Activated CD4-positive, alpha-beta T cell treated with anti-CD3 and anti-CD28 coated beads, Interleukin-2, amount 10 ng/mL, durations not matched to agents 7 days and 5 days (primary cell): ENCODE measurements at regions not wholly inside any gene's neighbourhood (a gene's known extent, or its start where the extent isn't known, plus 50 kb on each side); places are given as distances from the start of the nearest gene placed in this dataset.

Source experiments
- CTCF ChIA-PET: fragments of 350-600 bp; sonication (Branson Sonifier 250); formaldehyde crosslinking; loops from one replicate; lab custom pipeline; 2021; ENCODE audit warnings: antibody characterized with exemption; lab: Charles Lee
- POLR2A ChIA-PET: fragments of 350-600 bp; sonication (Branson Sonifier 250); formaldehyde crosslinking; loops from one replicate; lab custom pipeline; 2021; ENCODE audit warnings: antibody characterized with exemption; lab: Charles Lee
- DNase-seq: peaks from one replicate; pipeline ENCODE4 v3.0.0-alpha.2; 2020
- H3K27ac Mint-ChIP-seq: one replicate; pipeline ENCODE4 v1.8.0; 2021; ENCODE audit warnings: mild to moderate bottlenecking, moderate library complexity, mixed read lengths
- H3K27me3 Mint-ChIP-seq: one replicate; pipeline ENCODE4 v1.8.0; 2021; ENCODE audit warnings: mixed read lengths
- H3K36me3 Mint-ChIP-seq: one replicate; pipeline ENCODE4 v1.8.0; 2021; ENCODE audit warnings: low read depth, mixed read lengths
- H3K4me1 Mint-ChIP-seq: one replicate; pipeline ENCODE4 v1.8.0; 2021; ENCODE audit warnings: mixed read lengths
- H3K4me3 Mint-ChIP-seq: one replicate; pipeline ENCODE4 v1.8.0; 2021; ENCODE audit warnings: mild to moderate bottlenecking, moderate library complexity, mixed read lengths
- H3K9me3 Mint-ChIP-seq: one replicate; pipeline ENCODE4 v1.8.0; 2021; ENCODE audit warnings: mixed read lengths

- Mint-ChIP-seq H3K9me3 (no peaks in the 10 kb centered on the region), H3K4me1 (no peaks in the 10 kb centered on the region), H3K27ac (no peak overlapping the region), H3K36me3 (no peaks in the 10 kb centered on the region), H3K4me3 (no peak overlapping the region), H3K27me3 (no peaks in the 10 kb centered on the region)
- no peak for DNase-seq
- CTCF ChIA-PET = no interaction called here
- POLR2A ChIA-PET = no interaction called here
Observed at GRCh38 chr3:177830411-177830849, 633.1 kb upstream of the TBL1XR1 start.

DNA sequence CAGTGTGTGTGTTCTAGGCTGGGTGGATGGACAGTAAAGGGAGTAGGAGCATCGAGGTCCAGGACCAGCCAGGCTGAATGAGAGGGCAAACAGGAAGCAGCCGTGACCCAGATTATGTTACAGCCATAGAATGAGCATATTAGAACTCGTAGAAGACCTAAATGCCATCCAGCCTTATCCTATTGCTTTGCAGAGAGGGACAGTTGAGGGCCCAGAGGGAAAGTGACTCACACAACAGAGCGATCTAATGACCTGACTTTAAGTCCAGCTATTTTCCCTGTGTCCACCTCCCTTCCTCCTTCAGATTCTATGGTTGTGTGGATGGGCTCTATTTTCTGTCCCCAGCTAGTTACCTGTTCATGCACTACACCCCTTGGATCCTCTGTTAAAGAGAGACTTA is 634.1 kb upstream of the TBL1XR1 start:
- DNase-seq = no peak
- H3K4me3 Mint-ChIP-seq = no peak overlapping the region
- H3K36me3 Mint-ChIP-seq = no peaks in the 10 kb centered on the region
- no peak overlapping the region for H3K27ac Mint-ChIP-seq
- CTCF ChIA-PET = no interaction called here
- no peaks in the 10 kb centered on the region for H3K4me1 Mint-ChIP-seq
- no peaks in the 10 kb centered on the region for H3K27me3 Mint-ChIP-seq
- POLR2A ChIA-PET = no interaction called here
- H3K9me3 Mint-ChIP-seq = no peaks in the 10 kb centered on the region

DNA sequence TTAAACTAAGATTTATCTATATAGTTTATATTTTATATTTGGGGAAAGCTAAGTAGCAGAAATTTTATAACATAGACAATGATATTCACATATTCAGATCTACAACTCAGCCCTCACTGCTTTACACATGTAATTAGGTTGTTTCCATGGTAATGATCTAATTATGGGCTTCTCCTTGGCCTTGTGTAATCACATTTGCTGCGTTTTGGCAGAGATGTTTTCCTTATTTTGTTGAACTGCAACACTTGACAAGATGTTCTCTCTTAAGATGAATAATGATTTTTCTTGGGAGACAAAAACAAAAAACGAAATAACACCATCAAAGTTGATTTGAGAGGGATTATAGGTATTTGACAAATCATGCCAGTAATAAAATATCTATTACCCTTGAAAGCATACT is 635.6 kb upstream of the TBL1XR1 start:
- Mint-ChIP-seq H3K9me3 (no peaks in the 10 kb centered on the region), H3K36me3 (no peaks in the 10 kb centered on the region), H3K4me1 (no peaks in the 10 kb centered on the region), H3K27me3 (no peaks in the 10 kb centered on the region), H3K4me3 (no peak overlapping the region), H3K27ac (no peak overlapping the region)
- ChIA-PET POLR2A (no interaction called here), CTCF (interaction anchor here (0.7 kb wide), 1 partner anchor 9 kb away, joined by 3 read pairs; no protein-coding TSS in a partner anchor)
- DNase-seq = no peak

- POLR2A ChIA-PET = no interaction called here
- H3K36me3 Mint-ChIP-seq = no peaks in the 10 kb centered on the region
Observed at GRCh38 chr3:177833332-177833731, 636.0 kb upstream of the TBL1XR1 start.

GRCh38 chr3:177835008-177835407 is 637.7 kb upstream of the TBL1XR1 start:
- Mint-ChIP-seq H3K4me1 (no peaks in the 10 kb centered on the region), H3K9me3 (no peaks in the 10 kb centered on the region), H3K36me3 (no peaks in the 10 kb centered on the region), H3K27ac (no peak overlapping the region), H3K4me3 (no peak overlapping the region), H3K27me3 (no peaks in the 10 kb centered on the region)
- ChIA-PET CTCF (no interaction called here), POLR2A (no interaction called here)
- no peak for DNase-seq

More at GRCh38 chr3:177833332-177833731, 636.0 kb upstream of the TBL1XR1 start:
- Mint-ChIP-seq H3K9me3 (no peaks in the 10 kb centered on the region), H3K4me1 (no peaks in the 10 kb centered on the region), H3K27me3 (no peaks in the 10 kb centered on the region), H3K4me3 (no peak overlapping the region), H3K27ac (no peak overlapping the region)
- DNase-seq = no peak
- CTCF ChIA-PET = interaction anchor here (0.7 kb wide), 1 partner anchor 10 kb away, joined by 3 read pairs; no protein-coding TSS in a partner anchor

DNA sequence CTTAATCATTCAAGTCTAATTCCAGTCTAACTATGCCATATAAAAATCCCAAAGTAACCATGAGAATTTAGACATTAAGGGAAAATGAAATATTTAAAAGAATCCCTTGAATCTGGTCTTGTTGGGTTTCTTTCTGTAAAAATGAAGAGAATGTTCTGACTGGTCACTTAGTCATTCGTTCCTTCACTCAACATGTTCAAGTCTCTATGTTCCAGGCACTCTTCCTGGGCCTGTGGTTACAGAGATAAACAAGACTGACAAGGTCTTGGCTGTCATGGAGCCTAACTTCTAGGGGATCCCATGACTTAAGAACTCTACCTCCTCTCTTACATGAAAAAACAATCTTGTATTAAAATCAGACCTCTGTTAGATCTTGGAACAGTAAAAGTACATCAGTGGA is 638.6 kb upstream of the TBL1XR1 start:
- Mint-ChIP-seq H3K4me1 (no peaks in the 10 kb centered on the region), H3K27ac (no peak overlapping the region), H3K4me3 (no peak overlapping the region), H3K9me3 (no peaks in the 10 kb centered on the region), H3K36me3 (no peaks in the 10 kb centered on the region), H3K27me3 (no peaks in the 10 kb centered on the region)
- DNase-seq = no peak
- ChIA-PET CTCF (no interaction called here), POLR2A (no interaction called here)

GRCh38 chr3:177836671-177837070 is 639.4 kb upstream of the TBL1XR1 start:
- no peak for DNase-seq
- no peak overlapping the region for H3K4me3 Mint-ChIP-seq
- H3K27me3 Mint-ChIP-seq = no peaks in the 10 kb centered on the region
- no peaks in the 10 kb centered on the region for H3K36me3 Mint-ChIP-seq
- no peaks in the 10 kb centered on the region for H3K9me3 Mint-ChIP-seq
- H3K4me1 Mint-ChIP-seq = no peaks in the 10 kb centered on the region
- ChIA-PET POLR2A (no interaction called here), CTCF (no interaction called here)
- H3K27ac Mint-ChIP-seq = no peak overlapping the region

- ChIA-PET CTCF (no interaction called here), POLR2A (no interaction called here)
- H3K9me3 Mint-ChIP-seq = no peaks in the 10 kb centered on the region
- H3K4me3 Mint-ChIP-seq = no peak overlapping the region
- H3K27ac Mint-ChIP-seq = no peak overlapping the region
- H3K27me3 Mint-ChIP-seq = no peaks in the 10 kb centered on the region
- DNase-seq = no peak
- H3K36me3 Mint-ChIP-seq = no peaks in the 10 kb centered on the region
- H3K4me1 Mint-ChIP-seq = no peaks in the 10 kb centered on the region
Observed at GRCh38 chr3:177837951-177838655, 640.8 kb upstream of the TBL1XR1 start.

DNA sequence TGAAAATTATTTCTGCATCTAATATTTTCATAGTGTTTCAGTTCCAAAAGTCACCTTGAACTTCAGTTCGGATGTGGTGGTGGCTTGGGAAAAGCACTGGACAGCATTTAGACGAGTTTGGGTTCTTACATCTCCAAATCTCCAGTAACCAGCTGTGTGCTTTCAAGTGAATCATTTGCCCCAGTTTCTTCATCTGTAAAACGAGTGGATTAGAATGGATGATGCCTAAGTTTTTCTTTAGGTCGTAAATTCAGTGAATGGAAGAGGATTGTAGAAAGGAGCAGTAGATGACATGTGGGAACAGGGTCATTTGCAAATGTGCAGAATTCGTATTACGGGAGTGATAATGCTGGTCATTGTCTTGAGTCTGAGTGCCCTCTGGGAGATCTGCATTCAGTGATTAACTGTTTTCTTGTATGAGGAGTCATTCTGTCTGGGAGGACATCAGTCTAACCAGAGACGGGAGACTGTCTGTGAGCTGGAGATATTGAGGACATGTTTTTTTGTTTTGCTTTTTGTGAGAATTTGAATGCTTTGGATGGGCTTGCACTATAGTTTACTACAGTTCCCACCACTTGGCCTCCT is 641.6 kb upstream of the TBL1XR1 start:
- Mint-ChIP-seq H3K27ac (no peak overlapping the region), H3K36me3 (no peaks in the 10 kb centered on the region), H3K27me3 (no peaks in the 10 kb centered on the region), H3K9me3 (no peaks in the 10 kb centered on the region), H3K4me1 (no peaks in the 10 kb centered on the region), H3K4me3 (no peak overlapping the region)
- ChIA-PET POLR2A (no interaction called here), CTCF (no interaction called here)
- DNase-seq = no peak

- Mint-ChIP-seq H3K27me3 (no peaks in the 10 kb centered on the region), H3K4me1 (no peaks in the 10 kb centered on the region), H3K4me3 (no peak overlapping the region), H3K36me3 (no peaks in the 10 kb centered on the region), H3K27ac (no peak overlapping the region), H3K9me3 (no peaks in the 10 kb centered on the region)
- ChIA-PET CTCF (no interaction called here), POLR2A (no interaction called here)
- no peak for DNase-seq
Observed at GRCh38 chr3:177842302-177842701, 645.0 kb upstream of the TBL1XR1 start.

DNA sequence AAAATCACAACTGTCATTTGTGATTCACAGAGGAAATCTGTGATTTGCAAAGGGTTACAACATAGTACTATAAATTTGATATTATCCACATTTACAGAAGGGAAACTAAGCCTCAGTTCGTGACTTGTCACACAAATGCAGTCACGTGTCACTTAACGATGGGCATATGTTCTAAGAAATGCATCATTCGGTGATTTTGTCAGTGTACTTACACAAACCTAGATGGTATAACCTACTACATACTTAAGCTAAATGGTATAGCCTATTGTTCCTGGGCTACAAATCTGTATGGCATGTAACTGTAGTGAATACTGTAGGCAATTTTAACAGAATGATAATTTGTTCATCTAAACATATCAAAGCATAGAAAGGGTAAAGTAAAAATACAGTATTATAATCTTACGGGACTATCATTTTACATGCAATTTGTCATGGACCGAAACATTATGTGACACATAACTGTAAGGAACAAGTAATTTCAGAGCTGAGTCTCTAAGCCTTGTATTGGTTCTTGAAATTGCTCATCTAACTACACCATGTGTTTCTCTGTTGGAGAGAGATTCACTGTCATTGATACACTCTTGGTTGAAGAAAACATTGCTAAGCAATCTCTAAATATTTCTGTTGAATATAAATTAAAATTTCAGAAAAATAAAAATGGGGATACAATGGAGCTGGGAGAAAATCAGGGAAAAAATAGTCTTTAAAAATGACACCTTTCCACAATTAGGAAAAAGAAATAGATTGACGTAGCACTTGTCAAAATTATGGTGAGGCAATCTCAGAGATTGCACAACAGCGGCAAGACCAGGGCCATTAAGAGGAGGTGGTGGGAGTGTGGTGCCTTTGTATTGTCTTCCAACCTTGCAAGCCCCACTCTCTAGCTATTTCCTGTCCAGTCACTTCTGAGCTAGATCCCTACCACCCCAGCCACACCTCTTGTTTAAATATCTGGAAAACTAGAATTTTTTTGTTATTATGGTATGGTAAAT is 645.8 kb upstream of the TBL1XR1 start:
- no peak overlapping the region for H3K4me3 Mint-ChIP-seq
- no peaks in the 10 kb centered on the region for H3K4me1 Mint-ChIP-seq
- H3K27me3 Mint-ChIP-seq = no peaks in the 10 kb centered on the region
- no peaks in the 10 kb centered on the region for H3K9me3 Mint-ChIP-seq
- POLR2A ChIA-PET = no interaction called here
- no peak overlapping the region for H3K27ac Mint-ChIP-seq
- DNase-seq = no peak
- no peaks in the 10 kb centered on the region for H3K36me3 Mint-ChIP-seq
- CTCF ChIA-PET = no interaction called here

DNA sequence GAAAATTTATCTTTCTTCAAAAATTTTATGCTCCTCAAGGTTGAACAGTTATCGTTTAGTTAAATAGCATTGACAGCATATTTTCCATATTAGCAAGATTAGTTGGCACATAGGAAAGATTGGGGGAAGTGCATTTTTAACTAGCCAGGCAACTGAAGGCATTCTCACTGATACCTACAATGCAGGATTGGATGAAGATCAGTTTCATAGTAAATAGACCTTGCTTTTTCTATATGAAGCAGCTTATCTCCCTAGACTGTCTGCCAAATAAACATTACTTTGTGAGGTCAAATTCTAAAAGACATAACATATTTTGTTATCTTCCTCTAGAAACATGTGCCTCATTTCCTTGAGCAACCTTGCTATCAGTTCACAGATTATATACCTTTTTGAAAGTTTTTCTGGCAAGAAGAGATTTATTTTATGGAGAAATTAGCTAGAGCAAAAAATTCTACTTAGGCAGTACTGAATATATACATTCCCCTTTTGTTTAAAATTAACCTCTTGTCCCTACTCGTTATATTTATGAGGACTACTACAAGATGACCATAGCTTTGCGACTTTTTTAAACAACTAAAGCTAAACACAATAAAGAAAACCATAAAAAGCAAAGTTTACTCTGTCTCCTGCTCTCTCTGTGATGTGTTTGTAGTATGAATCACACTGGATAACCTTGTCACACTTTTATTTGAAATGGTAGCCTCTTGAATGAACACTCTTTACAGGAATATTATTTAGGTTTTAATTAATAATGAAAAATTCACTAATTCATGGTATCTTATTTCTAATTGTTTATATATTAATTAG is 654.9 kb upstream of the TBL1XR1 start:
- ChIA-PET CTCF (no interaction called here), POLR2A (no interaction called here)
- no peak for DNase-seq
- peaks cover 3% of the 10 kb centered on the region for H3K9me3 Mint-ChIP-seq
- H3K27me3 Mint-ChIP-seq = no peaks in the 10 kb centered on the region
- no peak overlapping the region for H3K27ac Mint-ChIP-seq
- H3K36me3 Mint-ChIP-seq = no peaks in the 10 kb centered on the region
- H3K4me1 Mint-ChIP-seq = no peaks in the 10 kb centered on the region
- H3K4me3 Mint-ChIP-seq = no peak overlapping the region
